ENCODE measurements at regions not wholly inside any gene's neighbourhood (a gene's known extent, or its start where the extent isn't known, plus 50 kb on each side); places are given as distances from the start of the nearest gene placed in this dataset.

DNA sequence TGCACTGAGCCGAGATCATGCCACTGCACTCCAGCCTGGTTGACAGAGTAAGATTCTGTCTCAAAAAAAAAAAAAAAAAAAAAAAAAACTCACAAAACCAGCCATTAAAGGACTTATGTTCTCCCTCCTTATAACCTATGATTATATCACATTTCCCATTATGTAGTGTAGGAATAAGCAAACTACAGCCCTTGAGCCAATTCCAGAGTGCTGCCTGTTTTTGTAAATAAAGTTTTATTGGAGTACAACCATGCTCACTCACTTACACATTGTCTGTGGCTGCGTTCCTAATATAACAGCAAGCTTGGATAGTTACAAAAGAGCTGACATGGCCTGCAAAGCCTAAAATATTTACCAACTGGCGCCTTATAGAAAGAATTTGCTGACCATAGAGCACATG lies 72.7 kb upstream of the ARID5B start:
- Histone ChIP-seq H3K4me2 (no peak overlapping the region), H3K4me3 (ENCODE audit: low read depth in 2 of 2, low read length in 1 of 2) (no peak overlapping the region), H3K79me2 (ENCODE audit: insufficient read depth) (no peaks in the 10 kb centered on the region), H3K36me3 (replicated peaks in 1 of 2; ENCODE audit: control insufficient read depth in 1 of 2, insufficient read depth in 2 of 2, low read length in 1 of 2) (no peaks in the 10 kb centered on the region), H3K9ac (no peak overlapping the region), H2AFZ (ENCODE audit: low read depth) (no peak overlapping the region), H3K4me1 (ENCODE audit: control insufficient read depth in 1 of 2, insufficient read depth in 2 of 2, low read depth in 1 of 2, low read length in 1 of 2) (no peaks in the 10 kb centered on the region; a peak in 1 of 4 replicates), H4K20me1 (ENCODE audit: insufficient read depth) (no peaks in the 10 kb centered on the region), H3F3A (replicated peaks; ENCODE audit: insufficient read depth) (no peaks in the 10 kb centered on the region), H3K9me3 (no peaks in the 10 kb centered on the region), H3K27ac (ENCODE audit: low read depth in 2 of 2, low read length in 1 of 2) (no peak overlapping the region), H3K9me2 (no peaks in the 10 kb centered on the region), H3K27me3 (ENCODE audit: insufficient read depth) (no peaks in the 10 kb centered on the region)
- ChIA-PET POLR2A (no interaction called here), CTCF (no interaction called here)
- no peak for DNase-seq
- TF ChIP-seq FOSL2 (IDR thresholded peaks at IDR 0.05; ENCODE audit: borderline replicate concordance, low read depth) (no peak), JUND (IDR thresholded peaks at IDR 0.05) (no peak), RAD21 (IDR thresholded peaks at IDR 0.05; ENCODE audit: low read length) (no peak), MEF2A (IDR thresholded peaks at IDR 0.05; ENCODE audit: borderline replicate concordance, low read depth) (no peak), TEAD4 (IDR thresholded peaks at IDR 0.05; ENCODE audit: borderline replicate concordance, insufficient read depth) (no peak), YY1 (IDR thresholded peaks at IDR 0.05; ENCODE audit: low read depth) (no peak)
- TF ChIP-seq, protein P1, sequence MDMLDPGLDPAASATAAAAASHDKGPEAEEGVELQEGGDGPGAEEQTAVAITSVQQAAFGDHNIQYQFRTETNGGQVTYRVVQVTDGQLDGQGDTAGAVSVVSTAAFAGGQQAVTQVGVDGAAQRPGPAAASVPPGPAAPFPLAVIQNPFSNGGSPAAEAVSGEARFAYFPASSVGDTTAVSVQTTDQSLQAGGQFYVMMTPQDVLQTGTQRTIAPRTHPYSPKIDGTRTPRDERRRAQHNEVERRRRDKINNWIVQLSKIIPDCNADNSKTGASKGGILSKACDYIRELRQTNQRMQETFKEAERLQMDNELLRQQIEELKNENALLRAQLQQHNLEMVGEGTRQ (IDR thresholded peaks at IDR 0.05; ENCODE audit: borderline replicate concordance, low read depth, low read length), result no peak
- TF ChIP-seq, protein P2, sequence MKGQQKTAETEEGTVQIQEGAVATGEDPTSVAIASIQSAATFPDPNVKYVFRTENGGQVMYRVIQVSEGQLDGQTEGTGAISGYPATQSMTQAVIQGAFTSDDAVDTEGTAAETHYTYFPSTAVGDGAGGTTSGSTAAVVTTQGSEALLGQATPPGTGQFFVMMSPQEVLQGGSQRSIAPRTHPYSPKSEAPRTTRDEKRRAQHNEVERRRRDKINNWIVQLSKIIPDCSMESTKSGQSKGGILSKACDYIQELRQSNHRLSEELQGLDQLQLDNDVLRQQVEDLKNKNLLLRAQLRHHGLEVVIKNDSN (IDR thresholded peaks at IDR 0.05; ENCODE audit: borderline replicate concordance, low read depth), result no peak
- TF ChIP-seq, protein P3, sequence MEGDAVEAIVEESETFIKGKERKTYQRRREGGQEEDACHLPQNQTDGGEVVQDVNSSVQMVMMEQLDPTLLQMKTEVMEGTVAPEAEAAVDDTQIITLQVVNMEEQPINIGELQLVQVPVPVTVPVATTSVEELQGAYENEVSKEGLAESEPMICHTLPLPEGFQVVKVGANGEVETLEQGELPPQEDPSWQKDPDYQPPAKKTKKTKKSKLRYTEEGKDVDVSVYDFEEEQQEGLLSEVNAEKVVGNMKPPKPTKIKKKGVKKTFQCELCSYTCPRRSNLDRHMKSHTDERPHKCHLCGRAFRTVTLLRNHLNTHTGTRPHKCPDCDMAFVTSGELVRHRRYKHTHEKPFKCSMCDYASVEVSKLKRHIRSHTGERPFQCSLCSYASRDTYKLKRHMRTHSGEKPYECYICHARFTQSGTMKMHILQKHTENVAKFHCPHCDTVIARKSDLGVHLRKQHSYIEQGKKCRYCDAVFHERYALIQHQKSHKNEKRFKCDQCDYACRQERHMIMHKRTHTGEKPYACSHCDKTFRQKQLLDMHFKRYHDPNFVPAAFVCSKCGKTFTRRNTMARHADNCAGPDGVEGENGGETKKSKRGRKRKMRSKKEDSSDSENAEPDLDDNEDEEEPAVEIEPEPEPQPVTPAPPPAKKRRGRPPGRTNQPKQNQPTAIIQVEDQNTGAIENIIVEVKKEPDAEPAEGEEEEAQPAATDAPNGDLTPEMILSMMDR (IDR thresholded peaks at IDR 0.05), result no peak
- 86% methylated on average over 3 of the region's 3 CpGs for WGBS (ENCODE audit: low lambda C conversion rate)

DNA sequence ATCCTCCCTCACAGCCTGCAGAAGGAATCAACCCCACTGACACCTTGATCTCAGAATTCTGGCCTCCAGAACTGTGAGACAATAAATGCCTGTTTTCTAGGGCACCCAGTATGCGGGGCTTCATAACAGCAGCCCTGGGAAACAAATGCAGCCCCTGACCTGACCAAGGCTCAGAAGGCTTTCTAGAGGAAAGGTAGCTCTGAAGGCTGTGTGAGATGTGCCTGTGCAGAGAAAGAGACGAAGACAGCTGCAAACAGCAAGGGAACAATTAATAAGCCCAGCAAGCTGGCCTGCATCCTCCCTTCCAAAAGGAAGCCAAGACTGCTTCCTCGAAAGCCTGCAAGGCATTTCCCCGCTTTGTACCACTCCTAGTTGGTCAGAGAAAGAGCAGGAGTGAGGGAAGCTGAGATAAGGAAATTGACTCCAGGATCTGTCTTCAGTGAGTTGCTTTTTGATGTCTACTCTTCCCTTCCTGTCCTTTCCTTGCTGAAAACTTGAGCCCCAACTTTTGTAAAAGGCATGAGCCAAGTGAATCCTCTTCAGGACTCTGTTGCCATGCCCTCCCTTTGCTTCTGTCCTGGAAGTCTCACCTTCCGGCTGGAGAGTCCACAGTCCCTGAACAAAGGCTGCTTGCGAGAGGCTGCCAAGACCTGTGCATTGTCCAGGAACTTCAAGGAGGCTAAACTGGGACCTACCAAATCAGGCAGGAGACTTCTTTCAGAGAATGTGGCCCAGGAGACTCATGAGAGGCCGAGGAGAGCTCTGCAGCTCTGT lies 71.2 kb upstream of the ARID5B start:
- H3K36me3 ChIP-seq (replicated peaks in 1 of 2; ENCODE audit: control insufficient read depth in 1 of 2, insufficient read depth in 2 of 2, low read length in 1 of 2), result no peaks in the 10 kb centered on the region
- H3K4me3 ChIP-seq (ENCODE audit: low read depth in 2 of 2, low read length in 1 of 2), result no peak overlapping the region
- no peaks in the 10 kb centered on the region for H3K79me2 ChIP-seq (ENCODE audit: insufficient read depth)
- H3K9ac ChIP-seq, result no peak overlapping the region
- DNase-seq, result no peak
- no peaks in the 10 kb centered on the region for H3K9me2 ChIP-seq
- H3K27ac ChIP-seq (ENCODE audit: low read depth in 2 of 2, low read length in 1 of 2), result no peak overlapping the region
- no peaks in the 10 kb centered on the region for H3K9me3 ChIP-seq
- peaks cover under 1 to 9% of the 10 kb centered on the region in 2 experiments for H3K4me1 ChIP-seq (ENCODE audit: control insufficient read depth in 1 of 2, insufficient read depth in 2 of 2, low read depth in 1 of 2, low read length in 1 of 2)
- H2AFZ ChIP-seq (ENCODE audit: low read depth), result no peak overlapping the region
- ChIA-PET CTCF (no interaction called here), POLR2A (no interaction called here)
- peaks cover 1% of the 10 kb centered on the region for H3F3A ChIP-seq (replicated peaks; ENCODE audit: insufficient read depth)
- H3K4me2 ChIP-seq, result no peak overlapping the region
- no peaks in the 10 kb centered on the region for H4K20me1 ChIP-seq (ENCODE audit: insufficient read depth)
- no peaks in the 10 kb centered on the region for H3K27me3 ChIP-seq (ENCODE audit: insufficient read depth)
- 82% methylated on average over 7 of the region's 7 CpGs for whole genome bisulfite sequencing (ENCODE audit: low lambda C conversion rate)
- TF ChIP-seq EZH2phosphoT487 (IDR thresholded peaks at IDR 0.05; ENCODE audit: borderline replicate concordance, low read depth) (no peak), FOXJ3 (CRISPR knock-in tag; IDR thresholded peaks at IDR 0.05) (no peak), TEAD4 (IDR thresholded peaks at IDR 0.05; ENCODE audit: borderline replicate concordance, insufficient read depth) (no peak), GATA2 (CRISPR knock-in tag; IDR thresholded peaks at IDR 0.05) (no peak), RXRA (IDR thresholded peaks at IDR 0.05; ENCODE audit: borderline replicate concordance, low read depth) (no peak), SIN3A (IDR thresholded peaks at IDR 0.05; ENCODE audit: borderline replicate concordance, low read depth, low read length) (no peak), SMC3 (IDR thresholded peaks at IDR 0.05; ENCODE audit: low read depth, low read length) (no peak), TAF1 (IDR thresholded peaks at IDR 0.05; ENCODE audit: borderline replicate concordance, low read depth, low read length) (no peak), RFX5 (IDR thresholded peaks at IDR 0.05; ENCODE audit: low read length) (no peak), YY1 (IDR thresholded peaks at IDR 0.05; ENCODE audit: low read depth) (no peak), TCF12 (IDR thresholded peaks at IDR 0.05) (no peak)
- TF ChIP-seq, protein P3 (IDR thresholded peaks at IDR 0.05), result no peak
- TF ChIP-seq, protein P4, sequence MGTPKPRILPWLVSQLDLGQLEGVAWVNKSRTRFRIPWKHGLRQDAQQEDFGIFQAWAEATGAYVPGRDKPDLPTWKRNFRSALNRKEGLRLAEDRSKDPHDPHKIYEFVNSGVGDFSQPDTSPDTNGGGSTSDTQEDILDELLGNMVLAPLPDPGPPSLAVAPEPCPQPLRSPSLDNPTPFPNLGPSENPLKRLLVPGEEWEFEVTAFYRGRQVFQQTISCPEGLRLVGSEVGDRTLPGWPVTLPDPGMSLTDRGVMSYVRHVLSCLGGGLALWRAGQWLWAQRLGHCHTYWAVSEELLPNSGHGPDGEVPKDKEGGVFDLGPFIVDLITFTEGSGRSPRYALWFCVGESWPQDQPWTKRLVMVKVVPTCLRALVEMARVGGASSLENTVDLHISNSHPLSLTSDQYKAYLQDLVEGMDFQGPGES (IDR thresholded peaks at IDR 0.05; ENCODE audit: low read depth, low read length), result no peak
- TF ChIP-seq, protein P2 (IDR thresholded peaks at IDR 0.05; ENCODE audit: borderline replicate concordance, low read depth), result no peak
